HG02678 (cell line): ENCODE measurements at regions not wholly inside any gene's neighbourhood (a gene's known extent, or its start where the extent isn't known, plus 50 kb on each side); places are given as distances from the start of the nearest gene placed in this dataset.

Experiments
- ATAC-seq: cut with Tn5 transposase; IDR thresholded peaks from one replicate; pipeline ENCODE4 v1.9.1; 2021; ENCODE audit warnings: mild to moderate bottlenecking, moderate library complexity; ENCODE audit not compliant: unreplicated experiment

- no peak for ATAC-seq
Observed at GRCh38 chr5:103464835-103465484, 97.6 kb downstream of the NUDT12 start.

DNA sequence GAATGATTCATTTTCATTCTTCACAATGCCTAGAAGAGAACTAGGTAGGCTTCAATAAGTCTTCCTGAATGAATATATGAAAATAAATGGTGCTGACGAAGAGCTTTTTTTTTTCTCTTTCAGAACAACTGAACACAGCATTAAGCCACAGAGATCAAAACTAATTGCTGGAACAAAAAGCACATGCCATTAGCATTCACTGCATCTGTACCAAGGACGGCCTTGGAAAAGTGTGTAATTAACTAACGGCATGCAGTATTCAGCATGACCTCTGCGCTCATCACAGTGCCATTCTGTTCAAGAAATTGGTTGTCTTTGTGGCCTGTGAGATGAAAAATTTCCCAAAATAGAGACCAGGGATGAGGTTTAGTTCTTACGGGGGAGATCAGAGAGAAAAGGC lies 99.3 kb downstream of the NUDT12 start:
- ATAC-seq, result no peak

- no peak for ATAC-seq
Observed at GRCh38 chr5:103461243-103461642, 101.3 kb downstream of the NUDT12 start.

GRCh38 chr5:103458497-103459040 lies 104.0 kb downstream of the NUDT12 start:
- ATAC-seq, result no peak

DNA sequence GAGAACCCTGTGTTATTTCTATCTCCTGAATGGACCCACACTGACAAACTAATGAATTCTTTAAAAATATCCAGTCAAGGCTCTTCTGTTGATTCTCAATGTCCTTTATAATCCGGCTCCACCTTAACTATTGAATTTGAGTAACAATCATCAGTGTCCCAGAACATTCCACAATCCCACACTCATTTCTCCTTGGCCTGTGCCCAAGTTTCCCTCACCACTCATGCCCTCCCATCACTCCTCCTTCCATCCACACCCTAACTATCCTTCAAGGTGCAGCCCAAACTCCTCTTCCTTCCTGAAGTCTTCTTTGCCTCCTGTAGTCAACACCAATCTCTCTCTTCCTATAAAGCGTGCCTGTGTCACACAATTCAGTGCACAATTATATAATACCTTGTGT lies 106.1 kb downstream of the NUDT12 start:
- no peak for ATAC-seq

DNA sequence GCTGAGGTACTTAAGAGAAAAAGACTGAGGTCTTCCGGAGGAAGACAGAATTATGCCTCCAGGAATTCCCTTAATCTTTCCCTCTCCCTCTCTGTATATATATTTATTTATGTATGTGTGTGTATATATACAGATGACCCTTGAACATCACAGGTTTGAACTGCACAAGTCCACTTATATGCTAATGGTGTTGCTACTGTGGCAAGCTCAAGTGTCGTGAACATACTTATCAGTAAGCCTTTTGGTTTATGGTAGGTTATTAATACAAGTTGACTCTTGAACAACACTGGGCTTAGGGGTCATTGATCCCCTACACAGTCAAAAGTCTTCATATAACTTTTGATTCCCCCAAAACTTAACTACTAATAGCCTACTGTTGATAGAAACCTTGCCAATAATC lies 106.8 kb downstream of the NUDT12 start:
- ATAC-seq, result no peak

DNA sequence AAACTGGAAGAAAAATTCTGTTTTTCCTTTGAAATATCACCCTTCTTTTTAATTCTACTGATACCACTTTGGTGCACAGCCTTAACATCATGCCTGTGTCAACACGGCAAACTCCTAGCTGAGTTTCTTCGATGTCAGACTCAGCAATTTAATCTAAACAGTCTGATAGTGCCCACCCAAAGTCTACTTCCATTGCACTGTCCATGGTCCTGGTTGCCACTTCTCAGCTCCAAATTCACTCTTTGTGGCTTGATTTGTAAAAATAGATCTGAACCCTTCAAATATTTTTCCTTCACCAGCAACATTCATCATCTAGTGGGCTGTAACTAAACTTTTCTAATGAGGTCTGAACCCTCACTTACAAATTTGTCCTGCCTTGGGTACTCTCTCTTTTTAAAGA lies 107.8 kb downstream of the NUDT12 start:
- ATAC-seq, result no peak

DNA sequence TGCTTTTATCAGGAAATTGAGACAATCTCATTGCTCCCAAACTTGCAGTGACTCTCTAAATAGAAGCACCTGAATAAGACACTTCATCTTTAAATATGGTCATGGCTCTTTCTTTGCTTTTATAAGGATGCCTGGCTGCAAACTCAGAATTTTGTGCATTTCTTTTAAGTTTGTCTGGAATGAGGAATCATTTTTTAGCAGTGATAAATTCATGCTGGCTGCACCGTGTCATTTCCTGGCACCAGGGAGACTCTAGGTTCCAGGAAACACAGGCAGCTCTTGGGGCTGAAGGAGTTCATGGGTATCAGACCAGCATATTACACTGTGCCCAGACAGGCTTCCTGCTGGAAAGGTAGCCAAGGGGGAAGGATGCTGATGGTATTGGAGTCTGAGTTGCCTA lies 109.9 kb downstream of the NUDT12 start:
- no peak for ATAC-seq

GRCh38 chr5:103452089-103452488 lies 110.5 kb downstream of the NUDT12 start:
- no peak for ATAC-seq

- no peak for ATAC-seq
Observed at GRCh38 chr5:103451261-103451660, 111.3 kb downstream of the NUDT12 start.

- ATAC-seq, result no peak
Observed at GRCh38 chr5:103450333-103451061, 112.1 kb downstream of the NUDT12 start.

DNA sequence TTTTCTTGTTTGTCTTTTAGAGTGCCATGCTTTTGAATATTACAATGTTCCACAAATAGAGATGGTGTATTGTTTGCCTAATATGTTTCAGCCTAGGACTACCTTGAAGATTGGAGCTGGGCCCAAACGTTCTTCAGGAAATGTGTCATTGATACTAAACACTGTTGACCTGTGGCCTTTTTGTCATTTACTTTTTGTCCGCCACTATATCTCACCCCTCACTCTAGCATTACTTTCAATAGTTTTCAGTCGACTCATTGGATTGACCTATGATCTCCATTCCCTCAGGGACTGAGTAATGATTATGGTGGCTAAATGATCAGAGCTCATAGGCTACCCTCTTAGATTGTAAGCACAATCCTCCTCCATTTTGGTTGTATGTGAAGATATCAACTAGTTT lies 115.8 kb downstream of the NUDT12 start:
- ATAC-seq, result no peak

DNA sequence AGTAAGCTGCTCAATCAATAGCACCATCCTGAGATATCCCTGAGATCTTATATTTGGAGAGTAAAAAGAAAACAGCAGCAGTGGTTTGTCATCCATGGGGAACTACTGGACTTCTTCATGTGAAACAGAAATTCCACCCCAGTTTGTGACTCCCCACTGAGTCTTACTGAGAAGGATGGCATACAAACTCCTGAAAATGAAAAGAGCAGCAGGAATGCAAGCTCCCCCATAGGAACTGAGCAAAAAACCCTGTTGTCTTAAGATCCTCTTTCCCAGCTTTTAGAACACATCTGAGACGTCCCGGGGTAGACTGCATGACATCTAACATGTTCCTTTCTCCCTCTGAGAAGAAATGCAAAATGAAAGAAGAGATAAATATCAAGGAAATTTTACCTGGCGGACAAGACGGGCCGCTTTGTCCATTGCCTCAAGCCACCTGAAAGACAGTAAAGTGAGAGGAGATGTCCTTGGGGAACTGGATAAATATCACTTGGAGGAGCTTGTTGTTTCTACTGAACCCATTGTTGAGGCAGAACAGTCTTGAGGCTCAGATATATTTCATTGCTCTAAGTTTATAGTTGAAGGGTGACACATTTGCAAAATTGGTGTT lies 117.1 kb downstream of the NUDT12 start:
- no peak for ATAC-seq

- peak; percentile 51 for ATAC-seq
Observed at GRCh38 chr5:103444333-103445038, 118.1 kb downstream of the NUDT12 start.

GRCh38 chr5:103442750-103443149 lies 119.8 kb downstream of the NUDT12 start:
- ATAC-seq, result no peak

DNA sequence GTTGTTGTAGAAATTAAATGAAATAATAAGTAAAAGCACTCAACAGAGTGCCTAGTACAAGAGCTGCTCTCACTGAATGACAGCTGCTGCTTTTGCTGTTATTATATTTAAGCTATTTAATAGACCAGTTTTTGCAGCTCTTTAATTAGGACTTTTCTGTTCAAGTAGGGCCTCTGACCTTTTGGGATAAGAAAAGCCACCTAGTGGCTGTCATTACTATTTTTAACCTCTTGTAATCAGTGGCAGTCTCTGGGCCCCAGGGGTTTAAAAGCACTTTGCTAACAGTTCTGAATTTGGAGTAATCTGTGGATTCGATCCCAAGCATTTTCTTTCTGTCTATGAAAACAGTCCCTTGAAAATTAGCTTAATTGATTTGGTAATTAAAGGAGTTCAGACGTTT lies 121.1 kb downstream of the NUDT12 start:
- ATAC-seq, result no peak

DNA sequence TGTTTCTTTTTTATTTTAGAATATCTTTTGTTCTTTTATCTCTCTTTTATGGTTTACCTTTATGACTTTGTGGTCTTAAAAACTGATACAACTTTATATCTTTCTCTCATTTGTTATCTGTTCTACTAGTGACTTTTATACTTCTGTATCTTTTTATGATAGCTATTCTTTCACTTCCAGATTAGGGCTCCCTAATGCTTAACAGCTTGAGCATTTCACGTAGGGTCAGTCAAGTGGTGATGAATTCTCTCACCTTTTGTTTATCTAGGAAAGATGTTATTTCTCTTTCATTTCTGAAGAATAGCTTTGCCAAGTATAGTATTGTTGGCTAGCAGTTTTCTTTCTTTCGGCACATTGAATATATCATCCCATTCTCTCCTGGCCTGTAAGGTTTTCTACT lies 123.6 kb downstream of the NUDT12 start:
- ATAC-seq, result no peak

DNA sequence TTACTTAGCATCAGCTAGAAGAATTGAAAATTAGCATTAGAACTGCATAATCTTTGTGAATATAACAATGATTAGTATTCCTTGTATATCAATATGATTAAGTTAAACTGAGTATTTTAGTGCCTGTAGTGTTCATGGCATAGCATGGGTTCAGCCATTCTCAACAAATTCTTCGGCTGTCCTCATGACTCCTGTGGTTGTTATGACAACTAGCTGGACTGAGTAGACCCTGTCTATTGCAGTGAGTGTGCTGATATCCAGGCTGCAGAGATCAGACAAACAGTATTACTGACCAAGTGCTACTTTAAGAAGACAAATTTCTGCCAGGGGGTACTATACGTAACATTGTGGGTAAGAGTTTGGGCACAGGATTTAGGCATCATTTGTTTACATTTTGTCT lies 125.9 kb downstream of the NUDT12 start:
- ATAC-seq, result no peak

DNA sequence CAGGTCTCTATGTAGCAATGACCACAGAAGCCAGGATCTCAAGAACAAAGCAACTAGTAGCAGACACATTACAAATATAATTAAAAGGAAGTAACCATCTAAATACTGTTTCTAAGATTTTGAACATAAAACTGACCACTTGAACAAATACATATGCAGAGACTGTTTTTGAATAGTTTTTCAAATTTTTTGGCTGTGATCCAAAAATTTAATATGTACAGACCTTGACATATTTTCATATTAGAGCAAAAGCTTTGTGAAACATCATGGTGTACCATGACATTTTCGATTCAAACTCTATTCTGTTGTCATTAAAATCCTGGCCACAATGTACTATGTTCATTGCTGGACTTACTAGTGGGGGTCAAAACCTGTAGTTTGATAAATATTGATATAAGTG lies 126.5 kb downstream of the NUDT12 start:
- ATAC-seq, result no peak

GRCh38 chr5:103435136-103435889 lies 127.3 kb downstream of the NUDT12 start:
- ATAC-seq, result no peak

- ATAC-seq, result no peak
Observed at GRCh38 chr5:103434057-103434456, 128.5 kb downstream of the NUDT12 start.
